B cell (primary cell): ENCODE measurements at regions not wholly inside any gene's neighbourhood (a gene's known extent, or its start where the extent isn't known, plus 50 kb on each side); places are given as distances from the start of the nearest gene placed in this dataset.

Experiments used
- ATAC-seq: fragments of 200-7000 bp; cut with Tn5 transposase; one replicate; pipeline ENCODE4 v1.10.0; 2021; ENCODE audit warnings: low read depth, mild to moderate bottlenecking, moderate number of reproducible peaks, moderate library complexity
- CTCF ChIA-PET: fragments of 350-600 bp; sonication (Branson Sonifier 250); formaldehyde crosslinking; loops from one replicate; lab custom pipeline; 2021; ENCODE audit warnings: antibody characterized with exemption, inconsistent platforms; lab: Charles Lee
- POLR2A ChIA-PET: fragments of 350-600 bp; sonication (Branson Sonifier 250); formaldehyde crosslinking; loops from one replicate; lab custom pipeline; 2021; ENCODE audit warnings: antibody characterized with exemption; lab: Charles Lee
- DNase-seq: peaks from one replicate; pipeline ENCODE4 v3.0.0; 2013
- H2AFZ ChIP-seq: 2 replicates; pipeline ENCODE4 v1.6.1; 2012; ENCODE audit warnings: mild to moderate bottlenecking, low read depth, low read length; ENCODE audit not compliant: insufficient read depth, poor library complexity, severe bottlenecking
- H3K27ac ChIP-seq, 2 donors: 1 replicate in 1 of 2; 2 replicates in 1 of 2; pipeline ENCODE4 v1.5.1; 2012 to 2013; ENCODE audit warnings: low read length in 2 of 2, mild to moderate bottlenecking in 2 of 2, moderate library complexity in 1 of 2
- H3K27me3 ChIP-seq, 4 experiments: fragments of 200-600 bp in 1 of 4; sonication (generic) in 1 of 4; replicated peaks in 1 of 4; 1 replicate in 2 of 4; 2 replicates in 2 of 4; pipeline versions ENCODE4 v1.6.1 to v1.7.0; 2013 to 2016; ENCODE audit warnings: low read length in 3 of 4, mild to moderate bottlenecking in 2 of 4, mixed read lengths in 1 of 4, moderate library complexity in 1 of 4; ENCODE audit not compliant: insufficient read depth in 4 of 4, control insufficient read depth in 3 of 4; ENCODE audit errors: control extremely low read depth in 1 of 4
- H3K36me3 ChIP-seq, 2 experiments: replicated peaks in 1 of 2; 1 replicate in 1 of 2; 2 replicates in 1 of 2; pipeline versions ENCODE4 v1.6.1 to v1.7.1; 2013; ENCODE audit warnings: low read length in 1 of 2; ENCODE audit not compliant: insufficient read depth in 2 of 2, control insufficient read depth in 1 of 2; ENCODE audit errors: control extremely low read depth in 1 of 2, extremely low read depth in 1 of 2
- H3K4me1 ChIP-seq, 2 donors: fragments of 200-600 bp in 1 of 2; sonication (generic) in 1 of 2; 1 replicate in 1 of 2; 2 replicates in 1 of 2; pipeline versions ENCODE4 v1.5.1 to v1.6.1; 2013 to 2017; ENCODE audit warnings: low read length in 2 of 2; ENCODE audit not compliant: control insufficient read depth in 2 of 2, insufficient read depth in 2 of 2
- H3K4me2 ChIP-seq: replicated peaks from 2 replicates; pipeline ENCODE3; 2012; ENCODE audit warnings: mild to moderate bottlenecking, low read depth, low read length; ENCODE audit not compliant: poor library complexity, severe bottlenecking
- H3K4me3 ChIP-seq, 5 experiments: fragments of 200-600 bp in 1 of 5; sonication (generic) in 1 of 5; 1 replicate in 3 of 5; 2 replicates in 2 of 5; pipeline versions ENCODE4 v1.5.1 to v1.7.0; 2011 to 2016; ENCODE audit warnings: low read length in 4 of 5, mild to moderate bottlenecking in 4 of 5, low read depth in 2 of 5, control low read depth in 1 of 5, moderate library complexity in 1 of 5; ENCODE audit not compliant: insufficient read depth in 1 of 5; ENCODE audit errors: control extremely low read depth in 1 of 5, extremely low read depth in 1 of 5
- H3K79me2 ChIP-seq: fragments of 200-600 bp; sonication (generic); one replicate; pipeline ENCODE4 v1.6.0; 2016; ENCODE audit warnings: low read length; ENCODE audit not compliant: control insufficient read depth, insufficient read depth
- H3K9ac ChIP-seq: fragments of 200-600 bp; sonication (generic); 2 replicates; pipeline ENCODE4 v1.6.1; 2017; ENCODE audit warnings: mild to moderate bottlenecking, low read length, moderate library complexity
- H3K9me3 ChIP-seq, 3 donors: one replicate each; pipeline versions ENCODE4 v1.6.1 to v1.7.1; 2013; ENCODE audit warnings: low read length in 2 of 3; ENCODE audit not compliant: control insufficient read depth in 2 of 3, insufficient read depth in 1 of 3; ENCODE audit errors: control extremely low read depth in 1 of 3
- H4K20me1 ChIP-seq: 2 replicates; pipeline ENCODE4 v1.6.0; 2012; ENCODE audit warnings: mild to moderate bottlenecking, low read length; ENCODE audit not compliant: insufficient read depth, control insufficient read depth, poor library complexity, severe bottlenecking
- H3K27ac Mint-ChIP-seq: one replicate; pipeline ENCODE4 v1.8.0; 2021; ENCODE audit warnings: mixed read lengths
- H3K27me3 Mint-ChIP-seq: one replicate; pipeline ENCODE4 v1.8.0; 2021; ENCODE audit warnings: mixed read lengths
- H3K4me1 Mint-ChIP-seq: one replicate; pipeline ENCODE4 v1.8.0; 2021; ENCODE audit warnings: mixed read lengths
- H3K4me3 Mint-ChIP-seq: one replicate; pipeline ENCODE4 v1.8.0; 2021; ENCODE audit warnings: mixed read lengths
- H3K9me3 Mint-ChIP-seq: one replicate; pipeline ENCODE4 v1.8.0; 2022; ENCODE audit warnings: mixed read lengths; ENCODE audit not compliant: insufficient read depth
- EZH2 ChIP-seq: IDR thresholded peaks from 2 replicates; pipeline ENCODE4 v1.6.1; 2012; ENCODE audit warnings: borderline replicate concordance, low read depth, mild to moderate bottlenecking, moderate library complexity, low read length; ENCODE audit not compliant: insufficient read depth, poor library complexity, severe bottlenecking
- WGBS: methylation state at CpG from one replicate; pipeline ENCODE4 v1.1.5; 2013; ENCODE audit warnings: missing lambda C conversion rate; ENCODE audit not compliant: insufficient coverage; 5-methylcytosine and 5-hydroxymethylcytosine counted together
- intact Hi-C: fragments of 100-400 bp; cut with micrococcal nuclease; formaldehyde crosslinking; loops from one replicate; pipeline ENCODE4 v1.10.0; 2022
- TF ChIP-seq, protein P1 (sequence below): fragments of 200-600 bp; IDR thresholded peaks from one replicate; pipeline ENCODE4 v1.8.0; 2022; ENCODE audit warnings: antibody characterized with exemption, mild to moderate bottlenecking

DNA sequence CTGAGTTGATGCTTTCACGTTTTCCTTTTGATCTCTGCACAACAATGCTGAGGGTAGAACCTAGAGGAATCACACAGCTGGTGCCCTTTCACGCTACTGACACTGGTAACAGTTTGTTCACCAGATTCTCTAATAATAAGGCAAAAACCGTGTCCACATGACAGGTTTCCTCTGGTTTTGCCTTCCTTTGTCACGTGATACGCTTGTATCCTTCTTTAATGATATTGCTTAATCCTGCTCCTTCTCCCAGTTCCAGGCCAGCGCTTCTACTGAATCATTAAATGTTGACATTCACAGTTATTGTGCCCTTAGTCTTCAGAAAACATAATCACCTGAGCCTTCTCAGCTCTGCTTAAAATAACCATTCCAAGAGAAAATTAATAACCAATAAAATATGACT is 978.2 kb upstream of the NCAM2 start:
- no peak overlapping the region for H3K4me3 Mint-ChIP-seq
- no peak for TF ChIP-seq EZH2
- TF ChIP-seq, protein P1, sequence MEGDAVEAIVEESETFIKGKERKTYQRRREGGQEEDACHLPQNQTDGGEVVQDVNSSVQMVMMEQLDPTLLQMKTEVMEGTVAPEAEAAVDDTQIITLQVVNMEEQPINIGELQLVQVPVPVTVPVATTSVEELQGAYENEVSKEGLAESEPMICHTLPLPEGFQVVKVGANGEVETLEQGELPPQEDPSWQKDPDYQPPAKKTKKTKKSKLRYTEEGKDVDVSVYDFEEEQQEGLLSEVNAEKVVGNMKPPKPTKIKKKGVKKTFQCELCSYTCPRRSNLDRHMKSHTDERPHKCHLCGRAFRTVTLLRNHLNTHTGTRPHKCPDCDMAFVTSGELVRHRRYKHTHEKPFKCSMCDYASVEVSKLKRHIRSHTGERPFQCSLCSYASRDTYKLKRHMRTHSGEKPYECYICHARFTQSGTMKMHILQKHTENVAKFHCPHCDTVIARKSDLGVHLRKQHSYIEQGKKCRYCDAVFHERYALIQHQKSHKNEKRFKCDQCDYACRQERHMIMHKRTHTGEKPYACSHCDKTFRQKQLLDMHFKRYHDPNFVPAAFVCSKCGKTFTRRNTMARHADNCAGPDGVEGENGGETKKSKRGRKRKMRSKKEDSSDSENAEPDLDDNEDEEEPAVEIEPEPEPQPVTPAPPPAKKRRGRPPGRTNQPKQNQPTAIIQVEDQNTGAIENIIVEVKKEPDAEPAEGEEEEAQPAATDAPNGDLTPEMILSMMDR: no peak
- Histone ChIP-seq H2AFZ (no peak overlapping the region), H3K9me3 (no peaks in the 10 kb centered on the region), H3K27ac (no peak overlapping the region), H3K36me3 (no peaks in the 10 kb centered on the region), H3K9ac (no peak overlapping the region), H4K20me1 (no peaks in the 10 kb centered on the region), H3K79me2 (no peaks in the 10 kb centered on the region), H3K27me3 (no peaks in the 10 kb centered on the region), H3K4me1 (no peaks in the 10 kb centered on the region), H3K4me2 (no peak overlapping the region), H3K4me3 (no peak overlapping the region)
- H3K9me3 Mint-ChIP-seq: peaks cover 2% of the 10 kb centered on the region
- POLR2A ChIA-PET: no interaction called here
- WGBS: 94% methylated on average over 6 of the region's 6 CpGs
- ATAC-seq (no peak), DNase-seq (no peak)
- H3K27ac Mint-ChIP-seq: no peak overlapping the region
- no peaks in the 10 kb centered on the region for H3K4me1 Mint-ChIP-seq
- CTCF ChIA-PET: no interaction called here
- intact Hi-C loops: no loop called here
- no peaks in the 10 kb centered on the region for H3K27me3 Mint-ChIP-seq

DNA sequence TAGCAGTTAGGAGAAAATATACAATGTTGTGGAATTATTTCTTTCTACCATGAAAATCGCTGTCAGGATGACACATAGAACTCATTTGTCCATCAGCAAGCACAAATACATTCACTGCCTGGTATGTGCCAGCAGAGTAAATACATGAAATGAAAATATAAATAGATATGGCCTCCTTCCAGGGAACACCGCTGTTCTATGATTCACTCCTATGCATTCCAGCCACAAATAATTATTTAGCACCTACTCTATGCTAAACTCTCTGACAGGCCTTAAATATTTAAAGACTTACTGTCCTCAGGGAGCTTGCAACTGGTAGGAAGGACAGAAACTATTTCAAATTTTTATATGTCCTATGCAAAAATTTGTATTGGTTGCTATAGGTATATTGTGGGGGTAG is 975.0 kb upstream of the NCAM2 start:
- Mint-ChIP-seq H3K9me3 (peaks cover 4% of the 10 kb centered on the region), H3K27me3 (no peaks in the 10 kb centered on the region), H3K4me3 (no peak overlapping the region), H3K4me1 (no peaks in the 10 kb centered on the region), H3K27ac (no peak overlapping the region)
- no peak overlapping the region for H3K4me3 ChIP-seq
- POLR2A ChIA-PET: no interaction called here
- H3K4me2 ChIP-seq: no peak overlapping the region
- no peak overlapping the region for H3K9ac ChIP-seq
- no peaks in the 10 kb centered on the region for H3K27me3 ChIP-seq
- CTCF ChIA-PET: no interaction called here
- intact Hi-C loops: no loop called here
- WGBS: no CpG with 5 or more reads among the region's 2 CpGs
- no peaks in the 10 kb centered on the region for H3K9me3 ChIP-seq
- H4K20me1 ChIP-seq: no peaks in the 10 kb centered on the region
- DNase-seq (no peak), ATAC-seq (no peak)
- TF ChIP-seq, protein P1: no peak
- no peak for TF ChIP-seq EZH2
- no peaks in the 10 kb centered on the region for H3K4me1 ChIP-seq
- H2AFZ ChIP-seq: no peak overlapping the region
- H3K27ac ChIP-seq: no peak overlapping the region
- H3K79me2 ChIP-seq: no peaks in the 10 kb centered on the region
- no peaks in the 10 kb centered on the region for H3K36me3 ChIP-seq
